ENCODE measurements at regions not wholly inside any gene's neighbourhood (a gene's known extent, or its start where the extent isn't known, plus 50 kb on each side); places are given as distances from the start of the nearest gene placed in this dataset.

DNA sequence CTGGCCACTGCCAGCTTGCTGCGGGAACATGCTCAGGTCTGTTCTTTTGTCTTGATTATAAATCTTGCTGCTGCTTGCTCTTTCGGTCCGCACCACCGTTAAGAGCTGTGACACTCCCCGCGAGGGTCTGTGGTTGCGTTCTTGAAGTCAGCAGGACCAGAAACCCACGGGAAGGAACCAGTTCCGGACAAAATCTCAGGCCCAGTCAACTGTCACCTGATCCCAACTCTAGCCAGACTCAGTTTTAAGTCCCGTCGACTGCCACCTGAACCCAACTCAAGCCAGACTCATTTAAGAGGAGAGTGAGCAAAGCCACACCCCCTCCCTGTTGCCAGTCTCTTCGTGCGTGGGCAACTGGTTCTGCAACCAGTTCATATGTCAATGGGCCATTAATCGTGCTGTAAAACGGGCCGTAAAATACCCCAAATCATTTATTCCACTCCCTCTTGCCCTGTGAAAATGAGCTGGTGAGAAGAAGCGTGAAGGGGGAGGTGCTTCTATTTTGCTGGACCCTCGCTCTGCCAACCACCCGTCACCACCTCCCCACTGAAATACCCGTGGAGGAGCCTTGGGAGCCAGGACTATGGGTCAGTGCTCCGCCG lies 224.3 kb downstream of the NDUFA10 start:
- TF ChIP-seq, protein P1, sequence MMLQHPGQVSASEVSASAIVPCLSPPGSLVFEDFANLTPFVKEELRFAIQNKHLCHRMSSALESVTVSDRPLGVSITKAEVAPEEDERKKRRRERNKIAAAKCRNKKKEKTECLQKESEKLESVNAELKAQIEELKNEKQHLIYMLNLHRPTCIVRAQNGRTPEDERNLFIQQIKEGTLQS (IDR thresholded peaks at IDR 0.05) = no peak
- TF ChIP-seq, protein P2, sequence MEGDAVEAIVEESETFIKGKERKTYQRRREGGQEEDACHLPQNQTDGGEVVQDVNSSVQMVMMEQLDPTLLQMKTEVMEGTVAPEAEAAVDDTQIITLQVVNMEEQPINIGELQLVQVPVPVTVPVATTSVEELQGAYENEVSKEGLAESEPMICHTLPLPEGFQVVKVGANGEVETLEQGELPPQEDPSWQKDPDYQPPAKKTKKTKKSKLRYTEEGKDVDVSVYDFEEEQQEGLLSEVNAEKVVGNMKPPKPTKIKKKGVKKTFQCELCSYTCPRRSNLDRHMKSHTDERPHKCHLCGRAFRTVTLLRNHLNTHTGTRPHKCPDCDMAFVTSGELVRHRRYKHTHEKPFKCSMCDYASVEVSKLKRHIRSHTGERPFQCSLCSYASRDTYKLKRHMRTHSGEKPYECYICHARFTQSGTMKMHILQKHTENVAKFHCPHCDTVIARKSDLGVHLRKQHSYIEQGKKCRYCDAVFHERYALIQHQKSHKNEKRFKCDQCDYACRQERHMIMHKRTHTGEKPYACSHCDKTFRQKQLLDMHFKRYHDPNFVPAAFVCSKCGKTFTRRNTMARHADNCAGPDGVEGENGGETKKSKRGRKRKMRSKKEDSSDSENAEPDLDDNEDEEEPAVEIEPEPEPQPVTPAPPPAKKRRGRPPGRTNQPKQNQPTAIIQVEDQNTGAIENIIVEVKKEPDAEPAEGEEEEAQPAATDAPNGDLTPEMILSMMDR (IDR thresholded peaks at IDR 0.05; ENCODE audit: low read depth, low read length, missing input control) = no peak
- no peak for TF ChIP-seq HNF4A (conservative IDR thresholded peaks at IDR 0.05)
- TF ChIP-seq, protein P3, sequence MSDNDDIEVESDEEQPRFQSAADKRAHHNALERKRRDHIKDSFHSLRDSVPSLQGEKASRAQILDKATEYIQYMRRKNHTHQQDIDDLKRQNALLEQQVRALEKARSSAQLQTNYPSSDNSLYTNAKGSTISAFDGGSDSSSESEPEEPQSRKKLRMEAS (IDR thresholded peaks at IDR 0.05) = no peak

All from liver (tissue), 3 donors.